IgD-negative memory B cell (primary cell): ENCODE measurements at regions not wholly inside any gene's neighbourhood (a gene's known extent, or its start where the extent isn't known, plus 50 kb on each side); places are given as distances from the start of the nearest gene placed in this dataset.
"Not testable (repeated sequence)": the region's sequence is repeated elsewhere in the genome, so short reads cannot be mapped to it uniquely, and the experiment has no call there.

Experiments used
- H3K27ac Mint-ChIP-seq, 3 donors: one replicate each; pipeline ENCODE4 v1.8.0; 2020 to 2022; ENCODE audit warnings: mild to moderate bottlenecking in 3 of 3, mixed read lengths in 3 of 3, moderate library complexity in 1 of 3
- H3K27me3 Mint-ChIP-seq: one replicate; pipeline ENCODE4 v1.8.0; 2021; ENCODE audit warnings: mixed read lengths
- H3K36me3 Mint-ChIP-seq: one replicate; pipeline ENCODE4 v1.8.0; 2020; ENCODE audit warnings: mild to moderate bottlenecking, mixed read lengths
- H3K4me1 Mint-ChIP-seq, 3 donors: one replicate each; pipeline ENCODE4 v1.8.0; 2020 to 2022; ENCODE audit warnings: mixed read lengths in 3 of 3, mild to moderate bottlenecking in 1 of 3
- H3K4me3 Mint-ChIP-seq, 4 donors: one replicate each; pipeline ENCODE4 v1.8.0; 2020 to 2022; ENCODE audit warnings: mild to moderate bottlenecking in 4 of 4, mixed read lengths in 4 of 4, moderate library complexity in 3 of 4
- H3K9me3 Mint-ChIP-seq, 3 donors: one replicate each; pipeline ENCODE4 v1.8.0; 2020 to 2021; ENCODE audit warnings: mixed read lengths in 3 of 3, mild to moderate bottlenecking in 1 of 3

- Mint-ChIP-seq H3K4me3 (no peak overlapping the region), H3K27me3 (peaks cover 3% of the 10 kb centered on the region), H3K27ac (no peak overlapping the region), H3K4me1 (no peaks in the 10 kb centered on the region), H3K36me3 (no peaks in the 10 kb centered on the region), H3K9me3 (peaks cover 0 to 5% (median 0%) of the 10 kb centered on the region in 3 donors)
Observed at GRCh38 chr9:87029905-87030304, 82.6 kb upstream of the GAS1 start.

- H3K4me1 Mint-ChIP-seq = no peaks in the 10 kb centered on the region
- no peaks in the 10 kb centered on the region for H3K36me3 Mint-ChIP-seq
- no peak overlapping the region for H3K27ac Mint-ChIP-seq
- no peaks in the 10 kb centered on the region for H3K27me3 Mint-ChIP-seq
- no peaks in the 10 kb centered on the region for H3K9me3 Mint-ChIP-seq
- no peak overlapping the region for H3K4me3 Mint-ChIP-seq
Observed at GRCh38 chr9:87034841-87035240, 87.5 kb upstream of the GAS1 start.

GRCh38 chr9:87035879-87036278 is 88.6 kb upstream of the GAS1 start:
- H3K36me3 Mint-ChIP-seq = no peaks in the 10 kb centered on the region
- H3K4me3 Mint-ChIP-seq = no peak overlapping the region
- H3K4me1 Mint-ChIP-seq = no peaks in the 10 kb centered on the region
- H3K27me3 Mint-ChIP-seq = no peaks in the 10 kb centered on the region
- H3K27ac Mint-ChIP-seq = no peak overlapping the region
- no peaks in the 10 kb centered on the region for H3K9me3 Mint-ChIP-seq

- Mint-ChIP-seq H3K9me3 (peaks cover 0 to 2% (median 0%) of the 10 kb centered on the region in 3 donors), H3K36me3 (no peaks in the 10 kb centered on the region), H3K27me3 (no peaks in the 10 kb centered on the region), H3K4me3 (no peak overlapping the region), H3K27ac (no peak overlapping the region), H3K4me1 (no peaks in the 10 kb centered on the region)
Observed at GRCh38 chr9:87036506-87036905, 89.2 kb upstream of the GAS1 start.

- H3K9me3 Mint-ChIP-seq = peaks cover 0 to 4% (median 0%) of the 10 kb centered on the region in 3 donors
- H3K27ac Mint-ChIP-seq = peak overlapping the region in 1 of 3 donors; percentile 4
- H3K27me3 Mint-ChIP-seq = no peaks in the 10 kb centered on the region
- no peaks in the 10 kb centered on the region for H3K36me3 Mint-ChIP-seq
- no peak overlapping the region for H3K4me3 Mint-ChIP-seq
- H3K4me1 Mint-ChIP-seq = no peaks in the 10 kb centered on the region
Observed at GRCh38 chr9:87039809-87040392, 92.6 kb upstream of the GAS1 start.

GRCh38 chr9:87040410-87041009 is 93.2 kb upstream of the GAS1 start:
- Mint-ChIP-seq H3K4me1 (no peaks in the 10 kb centered on the region), H3K27ac (no peak overlapping the region), H3K4me3 (no peak overlapping the region), H3K9me3 (peaks cover 0 to 4% (median 0%) of the 10 kb centered on the region in 3 donors), H3K27me3 (no peaks in the 10 kb centered on the region), H3K36me3 (no peaks in the 10 kb centered on the region)

- not testable (repeated sequence) for H3K27me3 Mint-ChIP-seq, H3K9me3 Mint-ChIP-seq, H3K4me3 Mint-ChIP-seq, H3K36me3 Mint-ChIP-seq, H3K27ac Mint-ChIP-seq, H3K4me1 Mint-ChIP-seq
Observed at GRCh38 chr9:87041553-87042235, 94.4 kb upstream of the GAS1 start.

GRCh38 chr9:87049929-87050608 is 102.8 kb upstream of the GAS1 start:
- not testable (repeated sequence) for H3K4me3 Mint-ChIP-seq, H3K27ac Mint-ChIP-seq, H3K4me1 Mint-ChIP-seq, H3K27me3 Mint-ChIP-seq, H3K36me3 Mint-ChIP-seq
- H3K9me3 Mint-ChIP-seq = peaks cover 5 to 26% (median 6%) of the 10 kb centered on the region in 3 donors

GRCh38 chr9:87054999-87055686 is 107.8 kb upstream of the GAS1 start:
- H3K36me3 Mint-ChIP-seq = peaks cover 1% of the 10 kb centered on the region
- no peak overlapping the region for H3K4me3 Mint-ChIP-seq
- H3K27ac Mint-ChIP-seq = no peak overlapping the region
- H3K4me1 Mint-ChIP-seq = peaks cover 0 to 1% (median 0%) of the 10 kb centered on the region in 3 donors
- H3K9me3 Mint-ChIP-seq = peaks cover 2 to 14% (median 3%) of the 10 kb centered on the region in 3 donors
- no peaks in the 10 kb centered on the region for H3K27me3 Mint-ChIP-seq

GRCh38 chr9:87059772-87060171 is 112.5 kb upstream of the GAS1 start:
- no peak overlapping the region for H3K4me3 Mint-ChIP-seq
- no peak overlapping the region for H3K27ac Mint-ChIP-seq
- H3K4me1 Mint-ChIP-seq = peaks cover 0 to 1% (median 0%) of the 10 kb centered on the region in 3 donors
- peaks cover 3% of the 10 kb centered on the region for H3K27me3 Mint-ChIP-seq
- no peaks in the 10 kb centered on the region for H3K9me3 Mint-ChIP-seq
- H3K36me3 Mint-ChIP-seq = peaks cover 1% of the 10 kb centered on the region

GRCh38 chr9:87062746-87063145 is 115.4 kb upstream of the GAS1 start:
- Mint-ChIP-seq H3K27ac (no peak overlapping the region), H3K9me3 (no peaks in the 10 kb centered on the region), H3K27me3 (peaks cover 3% of the 10 kb centered on the region), H3K36me3 (peaks cover 1% of the 10 kb centered on the region), H3K4me1 (peaks cover 0 to 1% (median 0%) of the 10 kb centered on the region in 3 donors), H3K4me3 (no peak overlapping the region)

- H3K27ac Mint-ChIP-seq = no peak overlapping the region
- H3K36me3 Mint-ChIP-seq = peaks cover 1% of the 10 kb centered on the region
- no peak overlapping the region for H3K4me3 Mint-ChIP-seq
- H3K9me3 Mint-ChIP-seq = no peaks in the 10 kb centered on the region
- peaks cover 3% of the 10 kb centered on the region for H3K27me3 Mint-ChIP-seq
- H3K4me1 Mint-ChIP-seq = no peaks in the 10 kb centered on the region
Observed at GRCh38 chr9:87063246-87063645, 115.9 kb upstream of the GAS1 start.

GRCh38 chr9:87063871-87064270 is 116.6 kb upstream of the GAS1 start:
- H3K27ac Mint-ChIP-seq = no peak overlapping the region
- no peaks in the 10 kb centered on the region for H3K4me1 Mint-ChIP-seq
- H3K4me3 Mint-ChIP-seq = no peak overlapping the region
- no peaks in the 10 kb centered on the region for H3K9me3 Mint-ChIP-seq
- H3K36me3 Mint-ChIP-seq = peaks cover 1% of the 10 kb centered on the region
- H3K27me3 Mint-ChIP-seq = peaks cover 3% of the 10 kb centered on the region

- H3K36me3 Mint-ChIP-seq = peaks cover 1% of the 10 kb centered on the region
- no peaks in the 10 kb centered on the region for H3K4me1 Mint-ChIP-seq
- H3K27ac Mint-ChIP-seq = no peak overlapping the region
- no peak overlapping the region for H3K4me3 Mint-ChIP-seq
- H3K27me3 Mint-ChIP-seq = peaks cover 3% of the 10 kb centered on the region
- H3K9me3 Mint-ChIP-seq = no peaks in the 10 kb centered on the region
Observed at GRCh38 chr9:87064311-87064710, 117.0 kb upstream of the GAS1 start.

- Mint-ChIP-seq H3K4me3 (no peak overlapping the region), H3K36me3 (no peaks in the 10 kb centered on the region), H3K27ac (no peak overlapping the region), H3K27me3 (peaks cover 3% of the 10 kb centered on the region), H3K9me3 (peaks cover 0 to under 1% (median 0%) of the 10 kb centered on the region in 3 donors), H3K4me1 (no peaks in the 10 kb centered on the region)
Observed at GRCh38 chr9:87065981-87066380, 118.7 kb upstream of the GAS1 start.
